GM21447 (cell line): ENCODE measurements at regions not wholly inside any gene's neighbourhood (a gene's known extent, or its start where the extent isn't known, plus 50 kb on each side); places are given as distances from the start of the nearest gene placed in this dataset.

ENCODE experiments used
- ATAC-seq: cut with Tn5 transposase; IDR thresholded peaks from one replicate; pipeline ENCODE4 v1.9.1; 2021; ENCODE audit not compliant: unreplicated experiment

- no peak for ATAC-seq
These were observed 207.2 kb downstream of the ZC3H11B start for GRCh38 chr1:219405531-219406331.

- no peak for ATAC-seq
These were observed 208.3 kb downstream of the ZC3H11B start for GRCh38 chr1:219404629-219405028.

GRCh38 chr1:219402925-219403324 is 210.0 kb downstream of the ZC3H11B start:
- no peak for ATAC-seq

- no peak for ATAC-seq
These were observed 210.9 kb downstream of the ZC3H11B start for GRCh38 chr1:219401724-219402625.

GRCh38 chr1:219399446-219399845 is 213.5 kb downstream of the ZC3H11B start:
- ATAC-seq = no peak

GRCh38 chr1:219398815-219399396 is 214.0 kb downstream of the ZC3H11B start:
- no peak for ATAC-seq

GRCh38 chr1:219397511-219397910 is 215.4 kb downstream of the ZC3H11B start:
- no peak for ATAC-seq

GRCh38 chr1:219391297-219391696 is 217.6 kb downstream of the LYPLAL1 start:
- no peak for ATAC-seq

- ATAC-seq = no peak
These were observed 213.5 kb downstream of the LYPLAL1 start for GRCh38 chr1:219387211-219387610.

- ATAC-seq = peak; percentile 85
These were observed 212.2 kb downstream of the LYPLAL1 start for GRCh38 chr1:219385787-219386427.

GRCh38 chr1:219383281-219383680 is 209.6 kb downstream of the LYPLAL1 start:
- no peak for ATAC-seq

GRCh38 chr1:219381396-219381795 is 207.7 kb downstream of the LYPLAL1 start:
- ATAC-seq = no peak

- no peak for ATAC-seq
These were observed 206.8 kb downstream of the LYPLAL1 start for GRCh38 chr1:219380463-219380862.

- no peak for ATAC-seq
These were observed 206.0 kb downstream of the LYPLAL1 start for GRCh38 chr1:219379691-219380090.

GRCh38 chr1:219374636-219375035 is 201.0 kb downstream of the LYPLAL1 start:
- ATAC-seq = no peak

GRCh38 chr1:219374046-219374566 is 200.4 kb downstream of the LYPLAL1 start:
- no peak for ATAC-seq

GRCh38 chr1:219373616-219373935 is 199.9 kb downstream of the LYPLAL1 start:
- ATAC-seq = no peak

GRCh38 chr1:219372916-219373615 is 199.4 kb downstream of the LYPLAL1 start:
- no peak for ATAC-seq

- ATAC-seq = no peak
These were observed 197.8 kb downstream of the LYPLAL1 start for GRCh38 chr1:219371471-219371870.

GRCh38 chr1:219367496-219367895 is 193.8 kb downstream of the LYPLAL1 start:
- ATAC-seq = no peak
